ENCODE measurements at regions not wholly inside any gene's neighbourhood (a gene's known extent, or its start where the extent isn't known, plus 50 kb on each side); places are given as distances from the start of the nearest gene placed in this dataset.
A peak's percentile ranks its signal among the peaks of the same experiment; 100 is the strongest.

GRCh38 chr16:79662122-79662521, 61.6 kb upstream of the MAF start:
- Mint-ChIP-seq H3K36me3 (ENCODE audit: low read depth) (no peaks in the 10 kb centered on the region), H3K9me3 (peaks cover 17% of the 10 kb centered on the region), H3K27me3 (ENCODE audit: low read depth) (no peaks in the 10 kb centered on the region), H3K4me3 (no peak overlapping the region), H3K27ac (no peak overlapping the region), H3K4me1 (peaks cover 9% of the 10 kb centered on the region)
- TF ChIP-seq CTCF (IDR thresholded peaks at IDR 0.05; ENCODE audit: unreplicated experiment in 3 of 3) = no peak

- no peaks in the 10 kb centered on the region for H3K27me3 Mint-ChIP-seq (ENCODE audit: low read depth)
- peaks cover 17% of the 10 kb centered on the region for H3K9me3 Mint-ChIP-seq
- no peak for TF ChIP-seq CTCF (IDR thresholded peaks at IDR 0.05; ENCODE audit: unreplicated experiment in 3 of 3)
- no peak overlapping the region for H3K4me3 Mint-ChIP-seq
- H3K4me1 Mint-ChIP-seq = peaks cover 14% of the 10 kb centered on the region
- no peaks in the 10 kb centered on the region for H3K36me3 Mint-ChIP-seq (ENCODE audit: low read depth)
- no peak overlapping the region for H3K27ac Mint-ChIP-seq
Observed at GRCh38 chr16:79661578-79661977, 61.0 kb upstream of the MAF start.

GRCh38 chr16:79659344-79659743, 58.8 kb upstream of the MAF start:
- Mint-ChIP-seq H3K9me3 (peaks cover 14% of the 10 kb centered on the region), H3K27me3 (ENCODE audit: low read depth) (no peaks in the 10 kb centered on the region), H3K4me1 (peaks cover 24% of the 10 kb centered on the region), H3K27ac (no peak overlapping the region), H3K36me3 (ENCODE audit: low read depth) (no peaks in the 10 kb centered on the region), H3K4me3 (no peak overlapping the region)
- no peak for TF ChIP-seq CTCF (IDR thresholded peaks at IDR 0.05; ENCODE audit: unreplicated experiment in 3 of 3)

- no peak overlapping the region for H3K27ac Mint-ChIP-seq
- H3K27me3 Mint-ChIP-seq (ENCODE audit: low read depth) = no peaks in the 10 kb centered on the region
- H3K9me3 Mint-ChIP-seq = peaks cover 14% of the 10 kb centered on the region
- no peak overlapping the region for H3K4me3 Mint-ChIP-seq
- peaks cover 24% of the 10 kb centered on the region for H3K4me1 Mint-ChIP-seq
- no peaks in the 10 kb centered on the region for H3K36me3 Mint-ChIP-seq (ENCODE audit: low read depth)
- no peak for TF ChIP-seq CTCF (IDR thresholded peaks at IDR 0.05; ENCODE audit: unreplicated experiment in 3 of 3)
Observed at GRCh38 chr16:79658301-79659033, 57.9 kb upstream of the MAF start.

- Mint-ChIP-seq H3K27me3 (ENCODE audit: low read depth) (no peaks in the 10 kb centered on the region), H3K36me3 (ENCODE audit: low read depth) (no peaks in the 10 kb centered on the region), H3K9me3 (peaks cover 7% of the 10 kb centered on the region), H3K27ac (peak overlapping the region in 2 of 3 experiments; percentile 11 to 20), H3K4me3 (no peak overlapping the region), H3K4me1 (peaks cover 34% of the 10 kb centered on the region)
- no peak for TF ChIP-seq CTCF (IDR thresholded peaks at IDR 0.05; ENCODE audit: unreplicated experiment in 3 of 3)
Observed at GRCh38 chr16:79656553-79657115, 56.1 kb upstream of the MAF start.

Data from nephron (organoid).